ENCODE measurements at regions not wholly inside any gene's neighbourhood (a gene's known extent, or its start where the extent isn't known, plus 50 kb on each side); places are given as distances from the start of the nearest gene placed in this dataset.
"Not testable (repeated sequence)": the region's sequence is repeated elsewhere in the genome, so short reads cannot be mapped to it uniquely, and the experiment has no call there.

DNA sequence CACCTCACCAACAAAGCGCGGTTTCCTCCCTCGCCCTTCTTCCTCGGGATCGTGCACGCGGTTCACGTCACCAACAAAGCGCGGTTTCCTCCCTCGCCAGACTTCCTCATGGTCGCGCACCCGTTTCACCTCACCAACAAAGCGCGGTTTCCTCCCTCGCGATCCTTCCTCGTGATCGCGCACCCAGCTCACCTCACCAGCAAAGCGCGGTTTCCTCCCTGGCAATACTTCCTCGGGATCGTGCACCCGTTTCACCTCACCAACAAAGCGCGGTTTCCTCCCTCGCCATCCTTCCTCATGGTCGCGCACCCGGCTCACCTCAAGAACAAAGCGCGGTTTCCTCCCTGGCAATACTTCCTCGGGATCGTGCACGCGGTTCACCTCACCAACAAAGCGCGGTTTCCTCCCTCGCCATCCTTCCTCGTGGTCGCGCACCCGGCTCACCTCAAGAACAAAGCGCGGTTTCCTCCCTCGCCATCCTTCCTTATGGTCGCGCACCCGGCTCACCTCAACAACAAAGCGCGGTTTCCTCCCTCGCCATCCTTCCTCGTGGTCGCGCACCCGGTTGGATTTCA lies 565.9 kb upstream of the PFKP start:
- TF ChIP-seq, protein P1, sequence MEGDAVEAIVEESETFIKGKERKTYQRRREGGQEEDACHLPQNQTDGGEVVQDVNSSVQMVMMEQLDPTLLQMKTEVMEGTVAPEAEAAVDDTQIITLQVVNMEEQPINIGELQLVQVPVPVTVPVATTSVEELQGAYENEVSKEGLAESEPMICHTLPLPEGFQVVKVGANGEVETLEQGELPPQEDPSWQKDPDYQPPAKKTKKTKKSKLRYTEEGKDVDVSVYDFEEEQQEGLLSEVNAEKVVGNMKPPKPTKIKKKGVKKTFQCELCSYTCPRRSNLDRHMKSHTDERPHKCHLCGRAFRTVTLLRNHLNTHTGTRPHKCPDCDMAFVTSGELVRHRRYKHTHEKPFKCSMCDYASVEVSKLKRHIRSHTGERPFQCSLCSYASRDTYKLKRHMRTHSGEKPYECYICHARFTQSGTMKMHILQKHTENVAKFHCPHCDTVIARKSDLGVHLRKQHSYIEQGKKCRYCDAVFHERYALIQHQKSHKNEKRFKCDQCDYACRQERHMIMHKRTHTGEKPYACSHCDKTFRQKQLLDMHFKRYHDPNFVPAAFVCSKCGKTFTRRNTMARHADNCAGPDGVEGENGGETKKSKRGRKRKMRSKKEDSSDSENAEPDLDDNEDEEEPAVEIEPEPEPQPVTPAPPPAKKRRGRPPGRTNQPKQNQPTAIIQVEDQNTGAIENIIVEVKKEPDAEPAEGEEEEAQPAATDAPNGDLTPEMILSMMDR (IDR thresholded peaks at IDR 0.05; ENCODE audit: poor library complexity) = not testable (repeated sequence)
- TF ChIP-seq EZH2 (IDR thresholded peaks at IDR 0.05; ENCODE audit: borderline replicate concordance) = not testable (repeated sequence)
